H9 (cell line): ENCODE measurements at regions not wholly inside any gene's neighbourhood (a gene's known extent, or its start where the extent isn't known, plus 50 kb on each side); places are given as distances from the start of the nearest gene placed in this dataset.

Source experiments
- DNase-seq: peaks from one replicate; pipeline ENCODE4 v3.0.0-alpha.2; 2017
- H2AFZ ChIP-seq: one replicate; pipeline ENCODE4 v1.6.1; 2013; ENCODE audit warnings: mild to moderate bottlenecking, low read length, control low read depth, moderate library complexity
- H2AK5ac ChIP-seq: 2 replicates; pipeline ENCODE4 v1.6.1; 2013; ENCODE audit warnings: low read length, control low read depth, mixed read lengths; ENCODE audit not compliant: insufficient read length
- H2BK120ac ChIP-seq: one replicate; pipeline ENCODE4 v1.6.1; 2013; ENCODE audit warnings: low read depth, mild to moderate bottlenecking, low read length, control low read depth, inconsistent platforms; ENCODE audit not compliant: poor library complexity, severe bottlenecking
- H2BK12ac ChIP-seq: 2 replicates; pipeline ENCODE4 v1.6.1; 2013; ENCODE audit warnings: low read length, control low read depth, mixed read lengths, low read depth; ENCODE audit not compliant: insufficient read length
- H2BK15ac ChIP-seq: 2 replicates; pipeline ENCODE4 v1.6.1; 2013; ENCODE audit warnings: low read depth, low read length, control low read depth
- H2BK20ac ChIP-seq: one replicate; pipeline ENCODE4 v1.6.1; 2013; ENCODE audit warnings: low read depth, mild to moderate bottlenecking, low read length, control low read depth, inconsistent platforms; ENCODE audit not compliant: poor library complexity, severe bottlenecking
- H2BK5ac ChIP-seq: 2 replicates; pipeline ENCODE4 v1.6.1; 2013; ENCODE audit warnings: low read length, control low read depth, mixed read lengths; ENCODE audit not compliant: insufficient read length
- H3K14ac ChIP-seq: 2 replicates; pipeline ENCODE4 v1.6.1; 2013; ENCODE audit warnings: low read length, control low read depth; ENCODE audit not compliant: insufficient read depth
- H3K18ac ChIP-seq: 2 replicates; pipeline ENCODE4 v1.6.1; 2013; ENCODE audit warnings: low read depth, mild to moderate bottlenecking, mixed read lengths, low read length, control low read depth; ENCODE audit not compliant: insufficient read length
- H3K23ac ChIP-seq: 2 replicates; pipeline ENCODE4 v1.6.1; 2013; ENCODE audit warnings: low read length, control low read depth, mixed read lengths, low read depth; ENCODE audit not compliant: insufficient read length
- H3K23me2 ChIP-seq: 2 replicates; pipeline ENCODE4 v1.6.1; 2013; ENCODE audit warnings: low read depth, mild to moderate bottlenecking, mixed read lengths, low read length, control low read depth; ENCODE audit not compliant: insufficient read length, poor library complexity, severe bottlenecking
- H3K27ac ChIP-seq: 2 replicates; pipeline ENCODE4 v1.5.1; 2013; ENCODE audit warnings: low read length, control low read depth, mixed read lengths, low read depth; ENCODE audit not compliant: insufficient read length
- H3K27me3 ChIP-seq: 2 replicates; pipeline ENCODE4 v1.6.1; 2013; ENCODE audit warnings: low read length, control low read depth, inconsistent platforms; ENCODE audit not compliant: insufficient read depth
- H3K4ac ChIP-seq: 2 replicates; pipeline ENCODE4 v1.6.1; 2013; ENCODE audit warnings: low read depth, mild to moderate bottlenecking, control low read depth, inconsistent platforms, low read length, moderate library complexity
- H3K4me1 ChIP-seq: 2 replicates; pipeline ENCODE4 v1.6.1; 2013; ENCODE audit warnings: low read length, control low read depth, inconsistent platforms; ENCODE audit not compliant: insufficient read depth
- H3K4me2 ChIP-seq: 2 replicates; pipeline ENCODE4 v1.6.1; 2013; ENCODE audit warnings: low read length, control low read depth, mixed read lengths; ENCODE audit not compliant: insufficient read length, insufficient read depth
- H3K56ac ChIP-seq: 2 replicates; pipeline ENCODE4 v1.6.1; 2013; ENCODE audit warnings: low read depth, mild to moderate bottlenecking, mixed read lengths, low read length, control low read depth; ENCODE audit not compliant: insufficient read length
- H3K79me1 ChIP-seq: 2 replicates; pipeline ENCODE4 v1.6.1; 2013; ENCODE audit warnings: low read depth, mild to moderate bottlenecking, moderate library complexity, low read length, control low read depth, inconsistent platforms; ENCODE audit not compliant: insufficient read depth, poor library complexity, severe bottlenecking
- H3K79me2 ChIP-seq: 2 replicates; pipeline ENCODE4 v1.6.1; 2013; ENCODE audit warnings: low read length, control low read depth, inconsistent platforms; ENCODE audit not compliant: insufficient read depth
- H3K9ac ChIP-seq: 2 replicates; pipeline ENCODE4 v1.6.1; 2013; ENCODE audit warnings: low read length, control low read depth, mixed read lengths; ENCODE audit not compliant: insufficient read length; ENCODE audit errors: extremely low read depth
- H3K9me3 ChIP-seq: one replicate; pipeline ENCODE4 v1.6.1; 2013; ENCODE audit warnings: low read depth, low read length, inconsistent platforms; ENCODE audit not compliant: control insufficient read depth
- H3T11ph ChIP-seq: one replicate; pipeline ENCODE4 v1.6.1; 2013; ENCODE audit warnings: mild to moderate bottlenecking, low read length, control low read depth, inconsistent platforms
- H4K20me1 ChIP-seq: one replicate; pipeline ENCODE4 v1.6.1; 2013; ENCODE audit not compliant: control insufficient read depth, insufficient read length, insufficient read depth
- H4K5ac ChIP-seq: 2 replicates; pipeline ENCODE4 v1.6.1; 2013; ENCODE audit warnings: low read depth, mild to moderate bottlenecking, mixed read lengths, low read length, control low read depth; ENCODE audit not compliant: insufficient read length
- H4K8ac ChIP-seq: replicated peaks from 2 replicates; pipeline ENCODE4 v1.6.1; 2013; ENCODE audit warnings: low read length, control low read depth, mixed read lengths, low read depth; ENCODE audit not compliant: insufficient read length
- H4K91ac ChIP-seq: 2 replicates; pipeline ENCODE4 v1.6.1; 2013; ENCODE audit warnings: low read depth, mild to moderate bottlenecking, moderate library complexity, mixed read lengths, low read length, control low read depth; ENCODE audit not compliant: insufficient read length
- H3K27ac Mint-ChIP-seq, 3 experiments: 2 replicates in 2 of 3; 3 replicates in 1 of 3; pipeline ENCODE4 v1.8.0; 2020 to 2021; ENCODE audit warnings: mixed read lengths in 3 of 3, mild to moderate bottlenecking in 1 of 3, moderate library complexity in 1 of 3
- H3K27me3 Mint-ChIP-seq: 2 replicates; pipeline ENCODE4 v1.8.0; 2021; ENCODE audit warnings: low read depth, mild to moderate bottlenecking, moderate library complexity, mixed read lengths
- H3K36me3 Mint-ChIP-seq, 3 experiments: 2 replicates in 2 of 3; 3 replicates in 1 of 3; pipeline ENCODE4 v1.8.0; 2020 to 2021; ENCODE audit warnings: low read depth in 3 of 3, mixed read lengths in 3 of 3; ENCODE audit not compliant: insufficient read depth in 1 of 3
- H3K4me1 Mint-ChIP-seq, 2 experiments: 2 replicates each; pipeline ENCODE4 v1.8.0; 2020; ENCODE audit warnings: mixed read lengths in 2 of 2
- H3K4me3 Mint-ChIP-seq, 2 experiments: 2 replicates in 1 of 2; 3 replicates in 1 of 2; pipeline ENCODE4 v1.8.0; 2020 to 2021; ENCODE audit warnings: mild to moderate bottlenecking in 2 of 2, mixed read lengths in 2 of 2, moderate library complexity in 1 of 2
- H3K9me3 Mint-ChIP-seq, 2 experiments: 2 replicates in 1 of 2; 3 replicates in 1 of 2; pipeline ENCODE4 v1.8.0; 2020; ENCODE audit warnings: mild to moderate bottlenecking in 2 of 2, mixed read lengths in 2 of 2, moderate library complexity in 1 of 2
- WGBS: extraction: QIAGEN DNeasy Blood & Tissue Kit; methylation state at CpG from one replicate; pipeline ENCODE4 v1.1.7; 2013; ENCODE audit warnings: missing lambda C conversion rate, low lambda C conversion rate, mixed read lengths; ENCODE audit not compliant: insufficient read length; ENCODE audit errors: extremely low coverage; 5-methylcytosine and 5-hydroxymethylcytosine counted together
- TF ChIP-seq, protein P1 (sequence below): fragments of 200-600 bp; sonication (generic); conservative IDR thresholded peaks from 3 replicates; pipeline ENCODE4 v1.8.0; 2021; ENCODE audit warnings: antibody characterized with exemption, mild to moderate bottlenecking

DNA sequence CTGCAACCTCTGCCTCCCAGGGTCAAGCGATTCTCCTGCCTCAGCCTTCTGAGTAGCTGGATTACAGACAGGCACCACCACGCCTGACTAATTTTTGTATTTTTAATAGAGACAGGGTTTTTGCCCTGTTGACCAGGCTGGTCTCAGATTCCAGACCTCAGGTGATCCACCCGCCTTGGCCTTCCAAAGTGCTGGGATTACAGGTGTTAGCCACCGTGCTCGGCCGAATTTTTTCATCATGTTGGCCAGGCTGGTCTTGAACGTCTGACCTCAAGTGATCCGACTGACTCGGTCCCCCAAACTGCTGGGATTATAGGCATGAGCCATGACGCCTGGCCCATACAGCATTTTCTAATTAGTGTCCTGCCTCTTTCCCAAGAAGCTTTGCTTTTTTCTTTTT, 52.7 kb upstream of the ADORA2B start:
- Histone ChIP-seq H3K27ac (no peak overlapping the region), H3K56ac (no peak overlapping the region), H3K79me1 (no peaks in the 10 kb centered on the region), H3K23me2 (no peaks in the 10 kb centered on the region), H2BK5ac (no peak overlapping the region), H4K91ac (no peak overlapping the region), H3K4ac (no peak overlapping the region), H3K27me3 (no peaks in the 10 kb centered on the region), H2BK120ac (no peak overlapping the region), H4K8ac (no peak overlapping the region), H3T11ph (no peak overlapping the region), H3K23ac (no peak overlapping the region), H3K18ac (no peak overlapping the region), H3K4me2 (no peak overlapping the region), H3K4me1 (no peaks in the 10 kb centered on the region), H4K5ac (no peak overlapping the region), H2AK5ac (no peak overlapping the region), H4K20me1 (no peaks in the 10 kb centered on the region), H2BK15ac (no peak overlapping the region), H3K9me3 (no peaks in the 10 kb centered on the region), H2BK12ac (no peak overlapping the region), H3K9ac (no peak overlapping the region), H3K79me2 (no peaks in the 10 kb centered on the region), H3K14ac (no peak overlapping the region), H2BK20ac (no peak overlapping the region), H2AFZ (no peak overlapping the region)
- no peaks in the 10 kb centered on the region; a peak in 1 of 5 replicates for H3K9me3 Mint-ChIP-seq
- H3K36me3 Mint-ChIP-seq, result no peaks in the 10 kb centered on the region; a peak in 1 of 7 replicates
- no peak overlapping the region for H3K4me3 Mint-ChIP-seq
- TF ChIP-seq, protein P1, sequence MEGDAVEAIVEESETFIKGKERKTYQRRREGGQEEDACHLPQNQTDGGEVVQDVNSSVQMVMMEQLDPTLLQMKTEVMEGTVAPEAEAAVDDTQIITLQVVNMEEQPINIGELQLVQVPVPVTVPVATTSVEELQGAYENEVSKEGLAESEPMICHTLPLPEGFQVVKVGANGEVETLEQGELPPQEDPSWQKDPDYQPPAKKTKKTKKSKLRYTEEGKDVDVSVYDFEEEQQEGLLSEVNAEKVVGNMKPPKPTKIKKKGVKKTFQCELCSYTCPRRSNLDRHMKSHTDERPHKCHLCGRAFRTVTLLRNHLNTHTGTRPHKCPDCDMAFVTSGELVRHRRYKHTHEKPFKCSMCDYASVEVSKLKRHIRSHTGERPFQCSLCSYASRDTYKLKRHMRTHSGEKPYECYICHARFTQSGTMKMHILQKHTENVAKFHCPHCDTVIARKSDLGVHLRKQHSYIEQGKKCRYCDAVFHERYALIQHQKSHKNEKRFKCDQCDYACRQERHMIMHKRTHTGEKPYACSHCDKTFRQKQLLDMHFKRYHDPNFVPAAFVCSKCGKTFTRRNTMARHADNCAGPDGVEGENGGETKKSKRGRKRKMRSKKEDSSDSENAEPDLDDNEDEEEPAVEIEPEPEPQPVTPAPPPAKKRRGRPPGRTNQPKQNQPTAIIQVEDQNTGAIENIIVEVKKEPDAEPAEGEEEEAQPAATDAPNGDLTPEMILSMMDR, result no peak
- no CpG with 5 or more reads among the region's 10 CpGs for WGBS
- no peaks in the 10 kb centered on the region; the same call in 1 of the 2 replicates for H3K27me3 Mint-ChIP-seq
- peaks cover 5 to 9% of the 10 kb centered on the region in 2 experiments for H3K4me1 Mint-ChIP-seq
- H3K27ac Mint-ChIP-seq, result no peak overlapping the region
- DNase-seq, result no peak
